PC-9 (cell line): ENCODE measurements at regions not wholly inside any gene's neighbourhood (a gene's known extent, or its start where the extent isn't known, plus 50 kb on each side); places are given as distances from the start of the nearest gene placed in this dataset.

Experiments
- CTCF ChIP-seq: fragments of 200-600 bp; sonication (generic); conservative IDR thresholded peaks from 2 replicates; pipeline ENCODE4 v1.6.1; 2017; ENCODE audit warnings: mixed run types, antibody characterized with exemption, mild to moderate bottlenecking, moderate library complexity
- EZH2 ChIP-seq: fragments of 200-600 bp; sonication (generic); IDR thresholded peaks from 2 replicates; pipeline ENCODE4 v1.8.0; 2017; ENCODE audit warnings: antibody characterized with exemption, low read depth

DNA sequence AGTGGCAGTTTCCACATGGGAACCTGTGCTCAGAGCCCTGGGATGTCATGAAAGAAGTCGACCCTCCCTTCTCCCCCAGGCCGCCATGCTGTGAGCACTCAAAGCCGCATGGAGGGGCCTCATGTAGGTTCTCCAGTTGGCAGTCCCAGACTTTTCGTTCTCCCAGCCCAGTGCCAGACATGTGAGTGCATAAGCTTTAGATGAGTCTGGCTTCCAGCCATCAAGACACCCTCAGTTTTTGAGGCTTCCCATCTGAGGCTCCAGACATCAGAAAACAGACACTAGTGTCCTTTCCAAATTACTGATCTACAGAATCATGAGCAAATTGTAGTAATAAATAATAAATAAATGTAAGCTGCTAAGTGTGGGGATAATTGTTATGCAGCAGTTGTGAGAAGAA is 136.5 kb upstream of the AGBL1 start:
- TF ChIP-seq CTCF (no peak), EZH2 (no peak)
